Tibial nerve (tissue), 3 donors: ENCODE measurements at regions not wholly inside any gene's neighbourhood (a gene's known extent, or its start where the extent isn't known, plus 50 kb on each side); places are given as distances from the start of the nearest gene placed in this dataset.
"Not testable (repeated sequence)": the region's sequence is repeated elsewhere in the genome, so short reads cannot be mapped to it uniquely, and the experiment has no call there.

Experiments
- POLR2A ChIP-seq, 2 donors: fragments of 450-650 bp; IDR thresholded peaks; one replicate each; pipeline ENCODE4 v1.6.1; 2017; ENCODE audit warnings: antibody characterized with exemption in 2 of 2, mild to moderate bottlenecking in 2 of 2, moderate library complexity in 2 of 2
- TF ChIP-seq, protein P1 (sequence below), 5 experiments: fragments of 200-600 bp in 3 of 5; fragments of 450-650 bp in 2 of 5; sonication (generic) in 3 of 5; IDR thresholded peaks; one replicate each; pipeline ENCODE4 v1.5.1; 2016 to 2019; ENCODE audit warnings: antibody characterized with exemption in 5 of 5, mild to moderate bottlenecking in 3 of 5, moderate library complexity in 2 of 5

DNA sequence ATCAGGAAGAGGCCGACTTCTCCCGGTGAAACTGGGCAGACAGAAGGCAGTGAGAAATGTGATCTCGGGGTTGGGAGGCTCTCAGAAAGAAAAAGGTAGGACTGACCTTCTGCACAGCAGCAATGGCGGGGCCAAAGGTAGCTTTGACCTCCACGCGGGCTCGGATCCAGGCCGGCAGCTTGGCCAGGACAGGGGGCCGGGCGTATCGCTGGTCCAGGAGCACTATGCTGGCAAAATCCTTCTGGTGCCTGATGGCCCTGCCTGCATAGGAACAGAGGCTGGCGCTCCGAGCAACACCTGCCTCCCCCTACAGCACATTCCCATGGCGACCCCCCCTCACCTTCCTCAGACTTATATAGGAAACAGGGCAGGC lies 189.1 kb downstream of the KLRB1 start:
- TF ChIP-seq, protein P1, sequence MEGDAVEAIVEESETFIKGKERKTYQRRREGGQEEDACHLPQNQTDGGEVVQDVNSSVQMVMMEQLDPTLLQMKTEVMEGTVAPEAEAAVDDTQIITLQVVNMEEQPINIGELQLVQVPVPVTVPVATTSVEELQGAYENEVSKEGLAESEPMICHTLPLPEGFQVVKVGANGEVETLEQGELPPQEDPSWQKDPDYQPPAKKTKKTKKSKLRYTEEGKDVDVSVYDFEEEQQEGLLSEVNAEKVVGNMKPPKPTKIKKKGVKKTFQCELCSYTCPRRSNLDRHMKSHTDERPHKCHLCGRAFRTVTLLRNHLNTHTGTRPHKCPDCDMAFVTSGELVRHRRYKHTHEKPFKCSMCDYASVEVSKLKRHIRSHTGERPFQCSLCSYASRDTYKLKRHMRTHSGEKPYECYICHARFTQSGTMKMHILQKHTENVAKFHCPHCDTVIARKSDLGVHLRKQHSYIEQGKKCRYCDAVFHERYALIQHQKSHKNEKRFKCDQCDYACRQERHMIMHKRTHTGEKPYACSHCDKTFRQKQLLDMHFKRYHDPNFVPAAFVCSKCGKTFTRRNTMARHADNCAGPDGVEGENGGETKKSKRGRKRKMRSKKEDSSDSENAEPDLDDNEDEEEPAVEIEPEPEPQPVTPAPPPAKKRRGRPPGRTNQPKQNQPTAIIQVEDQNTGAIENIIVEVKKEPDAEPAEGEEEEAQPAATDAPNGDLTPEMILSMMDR (IDR thresholded peaks at IDR 0.05), result not testable (repeated sequence)
- not testable (repeated sequence) for TF ChIP-seq POLR2A (IDR thresholded peaks at IDR 0.05)
